Caco-2 (cell line): ENCODE measurements at regions not wholly inside any gene's neighbourhood (a gene's known extent, or its start where the extent isn't known, plus 50 kb on each side); places are given as distances from the start of the nearest gene placed in this dataset.

Experiments
- BruUV-seq: library from RNA; stranded (reverse); fragments of 400-500 nt; replicated peaks from 2 replicates; lab custom pipeline; 2021; lab: Mats Ljungman, UMichigan
- CTCF ChIA-PET: fragments of 300-600 bp; sonication (Branson Sonifier 250); formaldehyde crosslinking; loops from one replicate; lab custom pipeline; 2022; ENCODE audit warnings: antibody characterized with exemption; lab: Charles Lee
- POLR2A ChIA-PET: fragments of 300-600 bp; sonication (Branson Sonifier 250); formaldehyde crosslinking; loops from one replicate; lab custom pipeline; 2022; ENCODE audit warnings: antibody characterized with exemption; lab: Charles Lee
- DNase-seq, 2 experiments: peaks; one replicate each; pipeline versions ENCODE4 v3.0.0 to v3.0.0-alpha.2; 2020 to 2022
- H3K27me3 ChIP-seq: replicated peaks from 2 replicates; pipeline ENCODE4 v1.6.0; 2011; ENCODE audit warnings: low read length; ENCODE audit not compliant: control insufficient read depth, insufficient read depth
- H3K36me3 ChIP-seq: 2 replicates; pipeline ENCODE4 v1.5.1; 2011; ENCODE audit warnings: low read length; ENCODE audit not compliant: control insufficient read depth, insufficient read depth
- H3K4me1 ChIP-seq: fragments of 250-450 bp; sonication (Bioruptor Pico); 2 replicates; pipeline ENCODE4 v1.5.1; 2020; ENCODE audit warnings: mild to moderate bottlenecking
- H3K4me3 ChIP-seq: 2 replicates; pipeline ENCODE4 v1.5.1; 2011; ENCODE audit warnings: low read depth, mild to moderate bottlenecking, control low read depth, low read length
- H3K9me3 ChIP-seq: fragments of 250-450 bp; sonication (Bioruptor Pico); 2 replicates; pipeline ENCODE4 v1.5.1; 2020; ENCODE audit warnings: mild to moderate bottlenecking, moderate library complexity
- H3K27ac Mint-ChIP-seq: one replicate; pipeline ENCODE4 v1.8.0; 2022; ENCODE audit warnings: mixed read lengths; ENCODE audit not compliant: unreplicated experiment
- H3K27me3 Mint-ChIP-seq: one replicate; pipeline ENCODE4 v1.8.0; 2022; ENCODE audit warnings: mixed read lengths; ENCODE audit not compliant: insufficient read depth, unreplicated experiment
- H3K36me3 Mint-ChIP-seq: one replicate; pipeline ENCODE4 v1.8.0; 2022; ENCODE audit warnings: mild to moderate bottlenecking, mixed read lengths; ENCODE audit not compliant: insufficient read depth, unreplicated experiment
- H3K4me1 Mint-ChIP-seq: one replicate; pipeline ENCODE4 v1.8.0; 2022; ENCODE audit warnings: low read depth, mixed read lengths; ENCODE audit not compliant: unreplicated experiment
- H3K4me3 Mint-ChIP-seq: one replicate; pipeline ENCODE4 v1.8.0; 2022; ENCODE audit warnings: mild to moderate bottlenecking, moderate library complexity, mixed read lengths; ENCODE audit not compliant: unreplicated experiment
- H3K9me3 Mint-ChIP-seq: one replicate; pipeline ENCODE4 v1.8.0; 2022; ENCODE audit warnings: mixed read lengths; ENCODE audit not compliant: unreplicated experiment
- CTCF ChIP-seq, 2 experiments: fragments of 200-600 bp in 1 of 2; IDR thresholded peaks; 1 replicate in 1 of 2; 2 replicates in 1 of 2; pipeline versions ENCODE4 v1.5.1 to v1.8.0; 2011 to 2022; ENCODE audit warnings: antibody characterized with exemption in 1 of 2, control low read depth in 1 of 2, inconsistent platforms in 1 of 2, low read depth in 1 of 2, low read length in 1 of 2, mild to moderate bottlenecking in 1 of 2, moderate library complexity in 1 of 2; ENCODE audit not compliant: insufficient read depth in 1 of 2, severe bottlenecking in 1 of 2, unreplicated experiment in 1 of 2
- intact Hi-C: fragments of 100-400 bp; cut with micrococcal nuclease; formaldehyde crosslinking; loops from one replicate; pipeline ENCODE4 v1.10.0; 2022; ENCODE audit not compliant: unreplicated experiment

GRCh38 chr5:89330140-89330539 lies 447.2 kb upstream of the MEF2C start:
- Mint-ChIP-seq H3K4me1 (no peaks in the 10 kb centered on the region), H3K36me3 (no peaks in the 10 kb centered on the region), H3K27ac (no peak overlapping the region), H3K27me3 (no peaks in the 10 kb centered on the region), H3K4me3 (no peak overlapping the region), H3K9me3 (no peaks in the 10 kb centered on the region)
- no peak overlapping the region for H3K4me3 ChIP-seq
- no peaks in the 10 kb centered on the region for H3K36me3 ChIP-seq
- no peaks in the 10 kb centered on the region for H3K27me3 ChIP-seq
- H3K9me3 ChIP-seq = no peaks in the 10 kb centered on the region
- no peaks in the 10 kb centered on the region for H3K4me1 ChIP-seq
- POLR2A ChIA-PET = no interaction called here
- CTCF ChIA-PET = no interaction called here
- no TSS peak for BruUV-seq
- no peak for DNase-seq
- intact Hi-C loops = no loop called here
- TF ChIP-seq CTCF (IDR thresholded peaks at IDR 0.05; ENCODE audit: insufficient read depth in 1 of 2, low read depth in 1 of 2, low read length in 1 of 2, severe bottlenecking in 1 of 2, unreplicated experiment in 1 of 2) = no peak

- ChIA-PET POLR2A (no interaction called here), CTCF (interaction anchor here (0.6 kb wide), 1 partner anchor 232 kb away, joined by 4 read pairs; no protein-coding TSS in a partner anchor)
- no peak overlapping the region for H3K4me3 ChIP-seq
- BruUV-seq = no TSS peak
- no peak for TF ChIP-seq CTCF (IDR thresholded peaks at IDR 0.05; ENCODE audit: insufficient read depth in 1 of 2, low read depth in 1 of 2, low read length in 1 of 2, severe bottlenecking in 1 of 2, unreplicated experiment in 1 of 2)
- H3K36me3 Mint-ChIP-seq = no peaks in the 10 kb centered on the region
- no peaks in the 10 kb centered on the region for H3K9me3 Mint-ChIP-seq
- no peak for DNase-seq
- no peaks in the 10 kb centered on the region for H3K9me3 ChIP-seq
- H3K27me3 ChIP-seq = no peaks in the 10 kb centered on the region
- no peaks in the 10 kb centered on the region for H3K36me3 ChIP-seq
- no peak overlapping the region for H3K4me3 Mint-ChIP-seq
- H3K4me1 ChIP-seq = no peaks in the 10 kb centered on the region
- H3K27ac Mint-ChIP-seq = no peak overlapping the region
- no peaks in the 10 kb centered on the region for H3K4me1 Mint-ChIP-seq
- peaks cover 2% of the 10 kb centered on the region for H3K27me3 Mint-ChIP-seq
- intact Hi-C loops = no loop called here
Observed at GRCh38 chr5:89327608-89328007, 444.6 kb upstream of the MEF2C start.

GRCh38 chr5:89324990-89325389 lies 442.0 kb upstream of the MEF2C start:
- CTCF ChIA-PET = no interaction called here
- no TSS peak for BruUV-seq

More at GRCh38 chr5:89324990-89325389, 442.0 kb upstream of the MEF2C start:
- Mint-ChIP-seq H3K9me3 (no peaks in the 10 kb centered on the region), H3K27ac (no peak overlapping the region), H3K36me3 (no peaks in the 10 kb centered on the region), H3K4me1 (no peaks in the 10 kb centered on the region), H3K4me3 (no peak overlapping the region), H3K27me3 (peaks cover 2% of the 10 kb centered on the region)
- no peak for DNase-seq
- no peaks in the 10 kb centered on the region for H3K4me1 ChIP-seq
- H3K4me3 ChIP-seq = no peak overlapping the region
- intact Hi-C loops = no loop called here
- TF ChIP-seq CTCF (IDR thresholded peaks at IDR 0.05; ENCODE audit: insufficient read depth in 1 of 2, low read depth in 1 of 2, low read length in 1 of 2, severe bottlenecking in 1 of 2, unreplicated experiment in 1 of 2) = no peak
- H3K27me3 ChIP-seq = no peaks in the 10 kb centered on the region
- H3K36me3 ChIP-seq = no peaks in the 10 kb centered on the region
- POLR2A ChIA-PET = no interaction called here
- H3K9me3 ChIP-seq = no peaks in the 10 kb centered on the region
